AG04450 (cell line): ENCODE measurements at regions not wholly inside any gene's neighbourhood (a gene's known extent, or its start where the extent isn't known, plus 50 kb on each side); places are given as distances from the start of the nearest gene placed in this dataset.

Source experiments
- CTCF ChIA-PET: fragments of 300-600, 350-600 bp; formaldehyde crosslinking; extraction: SDS; loops from one replicate; lab custom pipeline; 2022; ENCODE audit warnings: antibody characterized with exemption, inconsistent platforms; lab: Charles Lee
- POLR2A ChIA-PET: fragments of 350-600 bp; formaldehyde crosslinking; extraction: SDS; loops from one replicate; lab custom pipeline; 2021; ENCODE audit warnings: antibody characterized with exemption, inconsistent platforms; lab: Yijun Ruan, JAX
- DNase-seq: peaks from one replicate; pipeline ENCODE4 v3.0.0-alpha.2; 2011; ENCODE audit warnings: low read depth, low spot score
- H3K27ac ChIP-seq: one replicate; pipeline ENCODE4 v1.5.1; 2012; ENCODE audit warnings: low read depth, low read length, control low read depth
- H3K27me3 ChIP-seq: one replicate; pipeline ENCODE4 v1.6.0; 2012; ENCODE audit warnings: low read length; ENCODE audit not compliant: control insufficient read depth, insufficient read depth
- H3K4me3 ChIP-seq: 2 replicates; pipeline ENCODE4 v1.5.1; 2011; ENCODE audit warnings: mild to moderate bottlenecking, low read depth, low read length, control low read depth
- H3K9me3 ChIP-seq: 2 replicates; pipeline ENCODE4 v1.5.1; 2012; ENCODE audit warnings: low read length; ENCODE audit not compliant: control insufficient read depth, insufficient read depth
- CTCF ChIP-seq: IDR thresholded peaks from 2 replicates; pipeline ENCODE4 v1.5.1; 2011; ENCODE audit warnings: low read depth, low read length, control low read depth, inconsistent platforms

GRCh38 chr1:239583536-239583935 is 197.2 kb downstream of the CHRM3 start:
- Histone ChIP-seq H3K27me3 (no peaks in the 10 kb centered on the region), H3K27ac (no peak overlapping the region), H3K4me3 (no peak overlapping the region), H3K9me3 (peaks cover 11% of the 10 kb centered on the region)
- no peak for TF ChIP-seq CTCF
- CTCF ChIA-PET: no interaction called here
- POLR2A ChIA-PET: no interaction called here
- no peak for DNase-seq

GRCh38 chr1:239586128-239586527 is 199.8 kb downstream of the CHRM3 start:
- H3K9me3 ChIP-seq: peaks cover 14% of the 10 kb centered on the region

GRCh38 chr1:239587066-239587465 is 200.7 kb downstream of the CHRM3 start:
- Histone ChIP-seq H3K9me3 (peaks cover 14% of the 10 kb centered on the region), H3K27ac (no peak overlapping the region), H3K4me3 (no peak overlapping the region), H3K27me3 (no peaks in the 10 kb centered on the region)
- ChIA-PET POLR2A (no interaction called here), CTCF (no interaction called here)
- no peak for TF ChIP-seq CTCF
- DNase-seq: no peak

More at GRCh38 chr1:239586128-239586527, 199.8 kb downstream of the CHRM3 start:
- Histone ChIP-seq H3K27ac (no peak overlapping the region), H3K27me3 (no peaks in the 10 kb centered on the region), H3K4me3 (no peak overlapping the region)
- DNase-seq: no peak
- no peak for TF ChIP-seq CTCF
- ChIA-PET POLR2A (no interaction called here), CTCF (no interaction called here)

GRCh38 chr1:239587574-239588369 is 201.4 kb downstream of the CHRM3 start:
- TF ChIP-seq CTCF: no peak
- DNase-seq: no peak
- CTCF ChIA-PET: no interaction called here

GRCh38 chr1:239590556-239590955 is 204.2 kb downstream of the CHRM3 start:
- CTCF ChIA-PET: no interaction called here
- no peak for DNase-seq
- TF ChIP-seq CTCF: no peak

More at GRCh38 chr1:239587574-239588369, 201.4 kb downstream of the CHRM3 start:
- Histone ChIP-seq H3K27me3 (no peaks in the 10 kb centered on the region), H3K27ac (no peak overlapping the region), H3K9me3 (peaks cover 11% of the 10 kb centered on the region), H3K4me3 (no peak overlapping the region)
- POLR2A ChIA-PET: no interaction called here

More at GRCh38 chr1:239590556-239590955, 204.2 kb downstream of the CHRM3 start:
- H3K27ac ChIP-seq: no peak overlapping the region
- H3K27me3 ChIP-seq: no peaks in the 10 kb centered on the region
- peaks cover 10% of the 10 kb centered on the region for H3K9me3 ChIP-seq
- POLR2A ChIA-PET: no interaction called here
- H3K4me3 ChIP-seq: no peak overlapping the region
